Epithelial cell of esophagus (primary cell): ENCODE measurements at regions not wholly inside any gene's neighbourhood (a gene's known extent, or its start where the extent isn't known, plus 50 kb on each side); places are given as distances from the start of the nearest gene placed in this dataset.

ENCODE experiments used
- DNase-seq: peaks from one replicate; pipeline ENCODE4 v3.0.0; 2010; ENCODE audit warnings: low read depth
- H3K4me3 ChIP-seq: 2 replicates; pipeline ENCODE4 v1.5.1; 2011; ENCODE audit warnings: mild to moderate bottlenecking, low read length, control low read depth
- TF ChIP-seq, protein P1 (sequence below): IDR thresholded peaks from 2 replicates; pipeline ENCODE4 v1.5.1; 2011; ENCODE audit warnings: low read depth, mild to moderate bottlenecking, low read length, control low read depth, inconsistent platforms; ENCODE audit not compliant: insufficient read depth; ENCODE audit errors: missing control alignments

DNA sequence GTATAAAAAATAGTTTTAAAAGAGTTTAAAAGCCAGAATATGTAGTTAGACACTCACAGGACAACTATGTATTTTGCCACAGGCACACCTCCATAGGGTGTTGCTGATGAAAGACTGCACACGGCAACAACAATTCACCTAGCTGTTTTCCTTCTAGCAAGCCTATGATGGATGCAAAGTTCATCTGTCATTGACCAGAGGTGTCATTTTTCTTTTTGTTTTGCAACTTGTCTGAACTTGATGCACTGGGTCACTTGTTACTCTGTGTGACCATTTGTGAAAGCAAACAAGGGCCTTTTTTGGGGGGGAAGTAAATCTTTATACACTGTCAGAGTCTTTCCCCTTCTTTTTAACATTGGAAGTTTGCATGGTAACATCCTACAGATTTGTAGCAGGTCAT lies 258.0 kb upstream of the SEMA3A start:
- no peak overlapping the region for H3K4me3 ChIP-seq
- DNase-seq, result peak; percentile 20
- TF ChIP-seq, protein P1, sequence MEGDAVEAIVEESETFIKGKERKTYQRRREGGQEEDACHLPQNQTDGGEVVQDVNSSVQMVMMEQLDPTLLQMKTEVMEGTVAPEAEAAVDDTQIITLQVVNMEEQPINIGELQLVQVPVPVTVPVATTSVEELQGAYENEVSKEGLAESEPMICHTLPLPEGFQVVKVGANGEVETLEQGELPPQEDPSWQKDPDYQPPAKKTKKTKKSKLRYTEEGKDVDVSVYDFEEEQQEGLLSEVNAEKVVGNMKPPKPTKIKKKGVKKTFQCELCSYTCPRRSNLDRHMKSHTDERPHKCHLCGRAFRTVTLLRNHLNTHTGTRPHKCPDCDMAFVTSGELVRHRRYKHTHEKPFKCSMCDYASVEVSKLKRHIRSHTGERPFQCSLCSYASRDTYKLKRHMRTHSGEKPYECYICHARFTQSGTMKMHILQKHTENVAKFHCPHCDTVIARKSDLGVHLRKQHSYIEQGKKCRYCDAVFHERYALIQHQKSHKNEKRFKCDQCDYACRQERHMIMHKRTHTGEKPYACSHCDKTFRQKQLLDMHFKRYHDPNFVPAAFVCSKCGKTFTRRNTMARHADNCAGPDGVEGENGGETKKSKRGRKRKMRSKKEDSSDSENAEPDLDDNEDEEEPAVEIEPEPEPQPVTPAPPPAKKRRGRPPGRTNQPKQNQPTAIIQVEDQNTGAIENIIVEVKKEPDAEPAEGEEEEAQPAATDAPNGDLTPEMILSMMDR, result no peak

DNA sequence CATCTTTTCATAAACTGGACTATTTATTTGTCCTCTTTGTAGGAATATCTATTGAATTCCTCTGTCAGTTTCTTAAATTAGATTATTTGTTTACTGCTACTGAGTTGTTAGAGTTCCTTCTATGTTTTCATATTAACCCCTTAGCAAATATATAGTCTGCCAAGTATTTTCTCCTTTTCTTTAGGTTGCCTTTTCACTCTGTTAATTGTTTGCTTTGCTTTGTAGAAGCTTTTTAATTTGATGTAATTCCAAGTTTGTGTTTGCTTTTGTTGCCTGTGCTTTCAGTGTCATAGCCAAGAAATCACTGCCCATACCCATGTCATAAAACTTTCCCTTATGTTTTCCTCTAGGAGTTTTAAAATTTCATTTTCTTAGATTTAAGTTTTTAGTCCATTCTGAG lies 256.2 kb upstream of the SEMA3A start:
- H3K4me3 ChIP-seq, result no peak overlapping the region
- DNase-seq, result no peak
- TF ChIP-seq, protein P1, result no peak

DNA sequence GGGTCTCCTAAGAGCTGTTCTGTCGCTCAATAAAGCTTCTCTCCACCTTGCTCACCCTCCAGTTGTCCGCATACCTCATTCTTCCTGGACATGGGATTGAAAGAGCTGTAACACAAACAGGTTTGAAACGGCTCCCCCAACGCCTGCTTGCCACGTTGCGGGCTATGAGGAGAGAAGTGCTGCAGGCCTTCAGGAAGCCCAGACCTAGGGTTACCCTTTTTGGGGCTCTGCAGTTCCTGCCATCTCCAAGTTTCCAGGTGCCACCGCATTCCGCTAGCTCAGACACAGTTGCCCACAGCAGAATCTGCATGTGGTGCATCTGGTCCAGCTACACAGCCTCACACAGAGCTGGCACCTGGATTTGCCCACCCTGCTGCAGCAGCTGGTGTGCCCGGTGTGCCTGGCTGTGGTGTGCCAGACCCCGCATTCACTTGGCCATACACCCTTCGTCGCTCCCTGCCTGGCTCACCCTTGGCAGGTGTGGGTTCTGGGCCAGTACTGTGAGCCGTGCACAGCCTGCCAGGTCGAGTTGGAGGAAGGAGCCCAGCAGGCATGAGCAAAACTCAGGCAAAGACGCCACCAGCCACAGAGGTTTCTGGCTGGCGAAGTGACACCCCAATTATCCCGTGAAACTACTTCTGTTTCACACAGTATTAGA lies 253.2 kb upstream of the SEMA3A start:
- DNase-seq, result no peak
- no peak overlapping the region for H3K4me3 ChIP-seq
- TF ChIP-seq, protein P1, result no peak

DNA sequence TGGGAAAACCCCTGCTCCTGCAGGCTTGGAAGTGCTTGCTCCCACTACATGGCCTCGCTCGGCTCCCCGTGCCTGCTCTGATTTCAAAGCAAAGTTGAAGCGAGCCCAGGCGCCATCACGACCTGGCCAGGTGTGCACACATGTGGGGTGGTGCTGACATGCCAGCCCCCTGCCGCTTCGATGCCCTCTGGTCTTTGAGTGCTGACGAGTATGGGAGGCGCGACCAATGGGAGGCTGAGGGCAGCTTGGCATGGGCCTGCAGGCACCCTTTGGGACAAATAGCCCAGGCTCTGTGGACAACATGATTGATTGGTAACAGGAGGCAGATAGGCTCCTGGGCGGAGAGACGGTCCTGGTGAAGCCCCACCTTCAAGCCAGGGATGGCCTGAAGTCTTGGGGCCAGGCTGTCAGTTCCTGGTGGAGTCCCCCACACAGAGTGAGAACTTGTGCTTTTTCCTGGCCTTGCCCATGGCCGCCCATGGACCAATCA lies 252.4 kb upstream of the SEMA3A start:
- no peak for DNase-seq
- H3K4me3 ChIP-seq, result no peak overlapping the region
- TF ChIP-seq, protein P1, result no peak

DNA sequence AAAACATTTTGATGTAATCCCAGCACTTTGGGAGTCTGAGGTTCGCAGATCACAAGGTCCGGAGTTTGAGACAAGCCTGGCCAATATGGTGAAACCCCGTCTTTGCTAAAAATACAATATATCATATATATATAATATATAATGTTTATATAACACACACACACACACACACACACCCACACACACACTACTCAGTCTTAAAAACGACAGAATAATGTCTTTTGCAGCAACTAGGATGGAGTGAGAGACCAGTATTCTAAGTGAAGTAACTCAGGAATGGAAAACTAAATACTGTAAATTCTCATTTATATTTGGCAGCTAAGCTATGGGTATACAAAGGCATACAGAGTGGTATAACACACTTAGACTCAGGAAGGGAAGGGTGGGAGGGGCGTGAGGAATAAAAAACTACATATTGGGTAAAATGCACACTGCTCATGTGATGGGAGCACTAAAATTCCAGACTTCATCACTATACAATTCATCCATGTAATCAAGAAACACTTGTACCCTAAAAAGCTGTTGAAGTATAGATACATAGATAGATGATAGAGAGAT lies 231.2 kb upstream of the SEMA3A start:
- DNase-seq, result no peak
- H3K4me3 ChIP-seq, result no peak overlapping the region
- TF ChIP-seq, protein P1, result no peak

DNA sequence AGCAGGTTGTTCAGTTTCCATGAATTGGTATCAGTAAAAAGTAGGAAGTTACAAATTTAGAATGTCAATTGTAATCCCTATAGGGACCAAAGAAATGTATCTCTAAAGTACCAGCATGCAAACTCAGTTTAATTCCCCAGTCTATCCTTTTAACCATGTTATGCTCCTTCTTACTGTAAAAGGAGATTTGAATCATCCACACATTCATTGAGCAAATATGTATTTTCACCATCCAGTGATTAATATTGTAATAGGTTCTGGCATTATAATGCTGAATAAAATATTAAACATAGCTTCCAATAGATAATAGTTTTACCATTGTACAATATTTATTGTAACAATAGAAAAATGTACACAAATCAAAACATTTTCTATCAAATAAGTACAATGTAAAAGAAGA lies 228.2 kb upstream of the SEMA3A start:
- DNase-seq, result peak; percentile 56
- TF ChIP-seq, protein P1, result no peak
- H3K4me3 ChIP-seq, result no peak overlapping the region
